ENCODE measurements at regions not wholly inside any gene's neighbourhood (a gene's known extent, or its start where the extent isn't known, plus 50 kb on each side); places are given as distances from the start of the nearest gene placed in this dataset.

DNA sequence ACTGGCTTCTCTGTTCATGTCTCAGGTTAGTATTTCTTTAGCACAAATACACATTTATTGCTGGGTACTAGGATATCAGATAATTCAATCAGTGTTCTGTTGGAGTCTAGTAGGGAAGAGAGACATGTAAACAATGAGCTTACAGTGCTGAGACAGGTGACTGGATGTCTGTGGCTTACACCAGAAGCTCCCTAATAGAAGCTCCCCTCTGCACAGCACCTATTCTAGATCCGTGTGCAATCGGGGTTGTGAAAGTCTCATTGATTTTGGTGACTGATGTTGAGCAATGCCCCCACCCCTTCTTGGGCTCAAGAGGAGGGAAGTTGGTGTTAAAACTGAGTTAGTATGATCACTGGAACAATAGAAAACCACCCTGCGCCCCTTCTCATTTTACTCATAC, 279.2 kb downstream of the RPS6KC1 start:
- TF ChIP-seq CEBPB (IDR thresholded peaks at IDR 0.05), result no peak
- TF ChIP-seq TEAD4 (IDR thresholded peaks at IDR 0.05), result no peak
- no peak for TF ChIP-seq TCF12 (IDR thresholded peaks at IDR 0.05; ENCODE audit: low read depth)
- TF ChIP-seq ZBTB7A (IDR thresholded peaks at IDR 0.05; ENCODE audit: low read depth), result no peak
- no peak for TF ChIP-seq EGR1 (IDR thresholded peaks at IDR 0.05)
- no peak for TF ChIP-seq CREB1 (IDR thresholded peaks at IDR 0.05; ENCODE audit: low read depth)
- TF ChIP-seq MAX (IDR thresholded peaks at IDR 0.05), result no peak
- no peak for TF ChIP-seq TAF1 (IDR thresholded peaks at IDR 0.05; ENCODE audit: low read depth)
- TF ChIP-seq, protein P1, sequence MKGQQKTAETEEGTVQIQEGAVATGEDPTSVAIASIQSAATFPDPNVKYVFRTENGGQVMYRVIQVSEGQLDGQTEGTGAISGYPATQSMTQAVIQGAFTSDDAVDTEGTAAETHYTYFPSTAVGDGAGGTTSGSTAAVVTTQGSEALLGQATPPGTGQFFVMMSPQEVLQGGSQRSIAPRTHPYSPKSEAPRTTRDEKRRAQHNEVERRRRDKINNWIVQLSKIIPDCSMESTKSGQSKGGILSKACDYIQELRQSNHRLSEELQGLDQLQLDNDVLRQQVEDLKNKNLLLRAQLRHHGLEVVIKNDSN (IDR thresholded peaks at IDR 0.05), result no peak
- TF ChIP-seq EP300 (IDR thresholded peaks at IDR 0.05; ENCODE audit: borderline replicate concordance), result no peak
- no peak for TF ChIP-seq NFIC (IDR thresholded peaks at IDR 0.05)
- TF ChIP-seq, protein P2, sequence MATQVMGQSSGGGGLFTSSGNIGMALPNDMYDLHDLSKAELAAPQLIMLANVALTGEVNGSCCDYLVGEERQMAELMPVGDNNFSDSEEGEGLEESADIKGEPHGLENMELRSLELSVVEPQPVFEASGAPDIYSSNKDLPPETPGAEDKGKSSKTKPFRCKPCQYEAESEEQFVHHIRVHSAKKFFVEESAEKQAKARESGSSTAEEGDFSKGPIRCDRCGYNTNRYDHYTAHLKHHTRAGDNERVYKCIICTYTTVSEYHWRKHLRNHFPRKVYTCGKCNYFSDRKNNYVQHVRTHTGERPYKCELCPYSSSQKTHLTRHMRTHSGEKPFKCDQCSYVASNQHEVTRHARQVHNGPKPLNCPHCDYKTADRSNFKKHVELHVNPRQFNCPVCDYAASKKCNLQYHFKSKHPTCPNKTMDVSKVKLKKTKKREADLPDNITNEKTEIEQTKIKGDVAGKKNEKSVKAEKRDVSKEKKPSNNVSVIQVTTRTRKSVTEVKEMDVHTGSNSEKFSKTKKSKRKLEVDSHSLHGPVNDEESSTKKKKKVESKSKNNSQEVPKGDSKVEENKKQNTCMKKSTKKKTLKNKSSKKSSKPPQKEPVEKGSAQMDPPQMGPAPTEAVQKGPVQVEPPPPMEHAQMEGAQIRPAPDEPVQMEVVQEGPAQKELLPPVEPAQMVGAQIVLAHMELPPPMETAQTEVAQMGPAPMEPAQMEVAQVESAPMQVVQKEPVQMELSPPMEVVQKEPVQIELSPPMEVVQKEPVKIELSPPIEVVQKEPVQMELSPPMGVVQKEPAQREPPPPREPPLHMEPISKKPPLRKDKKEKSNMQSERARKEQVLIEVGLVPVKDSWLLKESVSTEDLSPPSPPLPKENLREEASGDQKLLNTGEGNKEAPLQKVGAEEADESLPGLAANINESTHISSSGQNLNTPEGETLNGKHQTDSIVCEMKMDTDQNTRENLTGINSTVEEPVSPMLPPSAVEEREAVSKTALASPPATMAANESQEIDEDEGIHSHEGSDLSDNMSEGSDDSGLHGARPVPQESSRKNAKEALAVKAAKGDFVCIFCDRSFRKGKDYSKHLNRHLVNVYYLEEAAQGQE (IDR thresholded peaks at IDR 0.05; ENCODE audit: low read depth), result no peak
- no peak for TF ChIP-seq RAD21 (IDR thresholded peaks at IDR 0.05; ENCODE audit: low read depth)
- TF ChIP-seq FOXM1 (IDR thresholded peaks at IDR 0.05; ENCODE audit: borderline replicate concordance, low read depth), result no peak
- no peak for TF ChIP-seq YY1 (IDR thresholded peaks at IDR 0.05; ENCODE audit: low read depth)

- TF ChIP-seq YY1 (IDR thresholded peaks at IDR 0.05; ENCODE audit: low read depth) (no peak), RAD21 (IDR thresholded peaks at IDR 0.05; ENCODE audit: low read depth) (no peak), CEBPB (IDR thresholded peaks at IDR 0.05) (no peak), TCF12 (IDR thresholded peaks at IDR 0.05; ENCODE audit: low read depth) (no peak), ZBTB7A (IDR thresholded peaks at IDR 0.05; ENCODE audit: low read depth) (no peak), MAX (IDR thresholded peaks at IDR 0.05) (no peak), EP300 (IDR thresholded peaks at IDR 0.05; ENCODE audit: borderline replicate concordance) (no peak), TEAD4 (IDR thresholded peaks at IDR 0.05) (no peak), TAF1 (IDR thresholded peaks at IDR 0.05; ENCODE audit: low read depth) (no peak), NFIC (IDR thresholded peaks at IDR 0.05) (no peak), CREB1 (IDR thresholded peaks at IDR 0.05; ENCODE audit: low read depth) (no peak)
- TF ChIP-seq, protein P2 (IDR thresholded peaks at IDR 0.05; ENCODE audit: low read depth), result no peak
These were observed 280.7 kb downstream of the RPS6KC1 start for GRCh38 chr1:213331631-213332175.

DNA sequence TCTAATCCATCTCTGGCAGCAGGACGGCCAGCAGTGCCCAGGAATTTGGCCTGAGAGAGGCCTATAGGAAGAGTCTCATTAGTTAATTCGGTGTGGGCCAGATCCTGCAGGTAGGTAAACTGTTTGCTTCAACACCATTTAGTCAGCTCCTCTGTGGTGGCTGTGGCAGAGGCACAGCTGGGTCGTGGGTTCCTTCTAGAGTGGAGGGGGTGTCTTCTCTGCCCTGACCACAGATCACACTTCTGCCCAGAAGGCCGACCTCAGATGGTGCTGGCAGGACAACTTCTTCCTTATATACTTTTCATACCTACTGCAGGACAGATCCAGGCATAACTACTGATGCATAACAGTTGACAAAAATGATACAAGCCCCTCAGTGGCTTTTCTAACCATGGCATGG, 281.4 kb downstream of the RPS6KC1 start:
- TF ChIP-seq YY1 (IDR thresholded peaks at IDR 0.05; ENCODE audit: low read depth) (no peak), CREB1 (IDR thresholded peaks at IDR 0.05; ENCODE audit: low read depth) (no peak), TAF1 (IDR thresholded peaks at IDR 0.05; ENCODE audit: low read depth) (no peak)

DNA sequence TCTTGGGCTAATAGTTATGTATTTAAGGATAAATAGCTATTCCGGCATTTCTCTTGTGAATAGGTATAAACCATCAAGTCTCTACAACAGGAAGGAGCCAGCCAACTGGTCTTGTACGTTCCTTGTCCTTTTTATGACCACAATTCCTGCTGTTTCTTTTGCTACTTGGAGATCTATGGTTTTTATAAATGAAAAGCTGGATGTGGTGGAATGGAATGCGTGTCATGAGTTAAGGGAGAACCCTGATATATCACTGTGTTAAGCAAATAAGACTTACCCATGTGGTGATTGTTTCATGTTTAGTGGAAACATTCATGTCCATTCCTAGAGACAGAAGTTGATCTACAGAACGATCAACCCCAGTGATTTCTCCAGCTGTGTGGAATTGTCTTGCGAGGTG, 282.1 kb downstream of the RPS6KC1 start:
- TF ChIP-seq CEBPB (IDR thresholded peaks at IDR 0.05) (no peak), FOXM1 (IDR thresholded peaks at IDR 0.05; ENCODE audit: borderline replicate concordance, low read depth) (no peak), NFIC (IDR thresholded peaks at IDR 0.05) (no peak), MAX (IDR thresholded peaks at IDR 0.05) (no peak), CREB1 (IDR thresholded peaks at IDR 0.05; ENCODE audit: low read depth) (no peak), TCF12 (IDR thresholded peaks at IDR 0.05; ENCODE audit: low read depth) (no peak), TEAD4 (IDR thresholded peaks at IDR 0.05) (no peak), TAF1 (IDR thresholded peaks at IDR 0.05; ENCODE audit: low read depth) (no peak), EGR1 (IDR thresholded peaks at IDR 0.05) (no peak), YY1 (IDR thresholded peaks at IDR 0.05; ENCODE audit: low read depth) (no peak), ZBTB7A (IDR thresholded peaks at IDR 0.05; ENCODE audit: low read depth) (no peak), EP300 (IDR thresholded peaks at IDR 0.05; ENCODE audit: borderline replicate concordance) (no peak), RAD21 (IDR thresholded peaks at IDR 0.05; ENCODE audit: low read depth) (no peak)
- TF ChIP-seq, protein P1 (IDR thresholded peaks at IDR 0.05), result no peak
- TF ChIP-seq, protein P2 (IDR thresholded peaks at IDR 0.05; ENCODE audit: low read depth), result no peak

Measured in Ishikawa (cell line).